Fibroblast of mammary gland (primary cell): ENCODE measurements at regions not wholly inside any gene's neighbourhood (a gene's known extent, or its start where the extent isn't known, plus 50 kb on each side); places are given as distances from the start of the nearest gene placed in this dataset.

Experiments
- DNase-seq: peaks from one replicate; pipeline ENCODE4 v3.0.0-alpha.2; 2010; ENCODE audit warnings: low read depth
- H3K4me3 ChIP-seq: 2 replicates; pipeline ENCODE4 v1.5.1; 2011; ENCODE audit warnings: low read depth, mild to moderate bottlenecking, low read length, moderate library complexity; ENCODE audit not compliant: control insufficient read depth
- TF ChIP-seq, protein P1 (sequence below): conservative IDR thresholded peaks from 2 replicates; pipeline ENCODE4 v1.5.1; 2011; ENCODE audit warnings: low read depth, low read length, inconsistent platforms; ENCODE audit not compliant: control insufficient read depth, insufficient read depth

DNA sequence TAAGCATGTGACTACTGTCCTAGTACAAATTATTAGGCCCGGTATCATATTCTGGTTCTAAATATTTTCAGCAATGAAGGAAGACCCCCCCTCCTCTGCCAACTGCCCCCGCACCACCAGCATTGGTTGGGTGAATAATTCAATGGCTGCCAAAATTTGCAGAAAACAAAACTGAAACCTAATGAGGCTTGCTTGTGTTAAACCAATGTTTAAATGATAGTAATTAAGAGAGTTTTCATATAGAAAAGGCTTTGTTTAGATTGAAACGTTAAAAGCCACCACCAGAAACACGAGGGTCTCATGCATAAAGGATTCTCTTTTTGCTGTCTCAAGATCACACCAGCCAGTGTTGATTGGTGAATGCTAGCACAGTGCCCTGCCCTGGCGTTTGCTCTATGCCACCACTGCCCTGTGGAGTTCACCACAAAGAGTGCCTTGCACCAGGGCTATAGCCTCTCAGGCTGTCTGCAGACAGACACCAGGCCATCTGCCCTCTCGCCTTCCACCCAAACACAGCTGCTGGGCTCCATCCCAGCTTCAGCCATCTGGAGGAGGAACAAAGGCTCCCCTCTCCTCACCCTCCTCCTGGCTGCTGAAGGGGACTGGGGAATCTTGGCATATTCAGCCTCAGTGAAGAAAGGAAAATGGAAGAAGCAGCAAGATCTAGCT is 200.3 kb upstream of the PFN2 start:
- TF ChIP-seq, protein P1, sequence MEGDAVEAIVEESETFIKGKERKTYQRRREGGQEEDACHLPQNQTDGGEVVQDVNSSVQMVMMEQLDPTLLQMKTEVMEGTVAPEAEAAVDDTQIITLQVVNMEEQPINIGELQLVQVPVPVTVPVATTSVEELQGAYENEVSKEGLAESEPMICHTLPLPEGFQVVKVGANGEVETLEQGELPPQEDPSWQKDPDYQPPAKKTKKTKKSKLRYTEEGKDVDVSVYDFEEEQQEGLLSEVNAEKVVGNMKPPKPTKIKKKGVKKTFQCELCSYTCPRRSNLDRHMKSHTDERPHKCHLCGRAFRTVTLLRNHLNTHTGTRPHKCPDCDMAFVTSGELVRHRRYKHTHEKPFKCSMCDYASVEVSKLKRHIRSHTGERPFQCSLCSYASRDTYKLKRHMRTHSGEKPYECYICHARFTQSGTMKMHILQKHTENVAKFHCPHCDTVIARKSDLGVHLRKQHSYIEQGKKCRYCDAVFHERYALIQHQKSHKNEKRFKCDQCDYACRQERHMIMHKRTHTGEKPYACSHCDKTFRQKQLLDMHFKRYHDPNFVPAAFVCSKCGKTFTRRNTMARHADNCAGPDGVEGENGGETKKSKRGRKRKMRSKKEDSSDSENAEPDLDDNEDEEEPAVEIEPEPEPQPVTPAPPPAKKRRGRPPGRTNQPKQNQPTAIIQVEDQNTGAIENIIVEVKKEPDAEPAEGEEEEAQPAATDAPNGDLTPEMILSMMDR: no peak
- H3K4me3 ChIP-seq: no peak overlapping the region
- no peak for DNase-seq

- H3K4me3 ChIP-seq: no peak overlapping the region
- no peak for DNase-seq
- TF ChIP-seq, protein P1: no peak
Measured at GRCh38 chr3:150169330-150169940, 198.7 kb upstream of the PFN2 start.

- H3K4me3 ChIP-seq: no peak overlapping the region
- DNase-seq: peak; percentile 77
- TF ChIP-seq, protein P1: no peak
Measured at GRCh38 chr3:150168698-150169097, 198.0 kb upstream of the PFN2 start.

DNA sequence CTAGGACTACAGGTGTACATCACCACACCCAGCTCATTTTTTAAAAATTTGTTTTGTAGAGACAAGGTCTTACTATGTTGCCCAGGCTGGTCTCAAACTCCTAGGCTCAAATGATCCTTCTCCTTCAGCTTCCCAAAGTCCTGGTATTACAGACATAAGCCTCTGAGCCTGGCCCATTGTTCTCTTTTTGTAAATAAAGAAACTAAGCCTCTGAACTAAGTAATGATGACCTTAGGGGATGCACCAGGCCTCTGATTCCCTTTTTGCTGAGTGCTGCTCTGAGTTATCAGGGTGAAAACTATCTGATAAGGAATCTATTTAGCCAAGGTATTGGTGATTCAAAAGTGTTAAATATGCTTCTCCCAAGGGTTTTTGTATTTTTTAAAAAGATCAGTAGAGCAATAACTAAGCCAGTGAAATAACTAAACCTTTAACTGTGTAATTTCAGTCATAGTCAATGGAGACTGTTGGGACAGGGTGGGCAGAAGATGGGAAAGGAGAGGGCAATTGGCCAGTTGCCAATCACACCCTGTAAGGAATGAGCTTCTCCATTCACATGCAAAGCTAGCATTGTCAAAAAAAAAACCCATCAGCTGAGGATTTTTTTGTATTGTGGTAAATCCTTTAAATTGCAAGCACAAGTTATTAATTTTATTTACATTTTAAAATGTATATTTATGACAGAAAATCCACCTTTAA is 194.8 kb upstream of the PFN2 start:
- TF ChIP-seq, protein P1: no peak
- no peak overlapping the region for H3K4me3 ChIP-seq
- DNase-seq: no peak

DNA sequence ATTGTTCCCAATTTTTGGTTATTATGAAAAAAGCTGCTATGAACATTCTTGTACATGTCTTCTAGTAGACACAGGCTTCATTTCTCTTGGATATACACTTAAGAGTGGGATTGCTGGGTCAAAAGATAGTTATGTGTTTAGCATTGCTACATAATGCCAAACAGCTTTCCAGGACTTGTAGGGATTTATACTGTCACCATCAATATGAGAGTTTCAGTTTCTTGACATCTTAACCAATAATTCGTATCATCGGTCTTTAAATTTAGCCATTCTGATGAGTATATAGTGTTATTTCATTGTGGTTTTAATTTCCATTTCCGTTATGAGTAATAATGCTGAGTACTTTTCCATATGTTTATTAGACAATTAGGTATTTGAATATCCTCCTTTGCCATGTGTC is 190.3 kb upstream of the PFN2 start:
- DNase-seq: no peak
- no peak overlapping the region for H3K4me3 ChIP-seq
- TF ChIP-seq, protein P1: no peak

DNA sequence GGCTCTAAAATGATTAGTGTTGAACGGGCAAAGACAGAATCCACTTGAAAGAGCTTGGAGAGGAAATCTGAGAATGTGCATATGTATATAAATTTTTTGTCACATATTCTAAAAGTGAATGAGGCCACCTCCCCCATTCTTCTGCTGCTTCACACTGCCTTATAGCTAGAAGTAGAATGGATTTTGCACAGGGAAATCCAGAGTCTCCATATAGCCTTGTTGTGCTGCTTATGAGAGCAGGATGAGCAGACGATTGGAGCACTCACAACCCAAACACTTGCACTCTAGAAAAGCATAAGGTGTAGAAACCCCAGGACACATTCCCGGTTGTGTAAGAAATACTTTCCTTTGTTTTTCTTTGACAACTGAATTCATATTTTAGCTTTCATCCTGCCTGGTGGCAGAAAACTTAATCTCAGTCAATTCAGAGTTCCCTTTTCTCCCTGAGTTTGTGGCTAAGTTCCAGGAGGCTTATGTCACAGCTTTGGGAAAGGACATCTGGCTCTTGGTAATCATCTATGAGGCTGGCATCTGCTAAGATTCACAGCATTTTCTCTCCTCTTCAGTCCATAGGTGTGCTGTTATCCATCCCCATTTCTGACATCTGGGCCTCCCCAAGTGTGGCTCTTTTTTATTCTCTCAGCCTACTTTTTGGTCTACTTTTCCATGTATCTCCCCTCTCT is 188.4 kb upstream of the PFN2 start:
- TF ChIP-seq, protein P1: no peak
- DNase-seq: peak; percentile 49

More for the DNA sequence above, 188.4 kb upstream of the PFN2 start:
- H3K4me3 ChIP-seq: no peak overlapping the region
